ENCODE measurements at regions not wholly inside any gene's neighbourhood (a gene's known extent, or its start where the extent isn't known, plus 50 kb on each side); places are given as distances from the start of the nearest gene placed in this dataset.

DNA sequence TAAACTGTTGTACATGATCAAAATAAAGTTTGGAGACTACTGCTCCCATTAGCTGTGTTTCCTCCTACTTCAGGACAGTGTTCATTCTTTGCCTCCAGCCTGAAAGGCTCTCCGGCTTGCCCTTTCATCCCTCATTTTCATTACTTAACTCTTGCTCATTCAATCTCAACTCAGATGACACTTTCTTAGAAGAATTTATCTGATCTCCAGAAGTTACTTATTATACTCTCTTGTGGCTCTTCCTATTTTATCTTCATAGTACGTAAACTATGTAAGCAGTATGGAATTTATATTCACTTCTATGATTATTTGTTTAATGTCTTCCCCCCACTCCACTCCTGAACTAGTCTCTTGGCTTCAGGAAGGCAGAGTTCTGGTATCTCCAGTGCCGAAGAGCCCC lies 1737.9 kb upstream of the C9orf72 start:
- no peak overlapping the region for H3K4me3 Mint-ChIP-seq
- H3K27ac Mint-ChIP-seq, result no peak overlapping the region
- no peaks in the 10 kb centered on the region for H3K4me1 Mint-ChIP-seq
- Histone ChIP-seq H3K9me3 (ENCODE audit: control insufficient read depth in 2 of 3, low read length in 3 of 3) (no peaks in the 10 kb centered on the region), H3K27ac (ENCODE audit: low read depth, low read length) (no peak overlapping the region), H3K36me3 (ENCODE audit: control insufficient read depth in 2 of 3, insufficient read depth in 3 of 3, low read length in 3 of 3) (no peaks in the 10 kb centered on the region), H3K4me1 (ENCODE audit: control insufficient read depth in 2 of 2, insufficient read depth in 2 of 2, low read length in 2 of 2) (no peaks in the 10 kb centered on the region), H3K27me3 (ENCODE audit: control insufficient read depth in 2 of 2, insufficient read depth in 2 of 2, low read length in 2 of 2) (no peaks in the 10 kb centered on the region), H3K4me3 (ENCODE audit: low read length) (no peak overlapping the region)
- intact Hi-C loops (cut with micrococcal nuclease), result no loop called here
- CTCF ChIA-PET, result no interaction called here
- POLR2A ChIA-PET, result no interaction called here
- no peak for DNase-seq
- peaks cover 0 to 6% (median 2%) of the 10 kb centered on the region in 11 donors for H3K9me3 Mint-ChIP-seq
- H3K27me3 Mint-ChIP-seq, result no peaks in the 10 kb centered on the region
- no peak for ATAC-seq
- H3K36me3 Mint-ChIP-seq, result no peaks in the 10 kb centered on the region

DNA sequence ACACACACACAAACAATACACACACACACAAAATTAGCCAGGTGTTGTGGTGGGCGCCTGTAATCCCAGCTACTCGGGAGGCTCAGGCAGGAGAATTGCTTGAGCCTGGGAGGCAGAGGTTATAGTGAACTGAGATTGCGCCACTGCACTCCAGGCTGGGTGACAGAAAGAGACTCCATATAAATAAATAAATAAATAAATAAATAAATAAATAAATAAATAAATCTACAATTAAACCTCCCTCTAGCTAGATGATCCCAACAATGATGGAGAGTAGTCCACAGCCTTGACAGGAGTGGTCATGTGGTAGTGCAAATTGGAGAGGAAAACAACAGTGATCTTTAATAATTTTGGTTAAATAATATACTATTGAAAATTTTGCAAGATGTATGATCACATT lies 1739.0 kb upstream of the C9orf72 start:
- Histone ChIP-seq H3K27me3 (ENCODE audit: control insufficient read depth in 2 of 2, insufficient read depth in 2 of 2, low read length in 2 of 2) (no peaks in the 10 kb centered on the region), H3K4me1 (ENCODE audit: control insufficient read depth in 2 of 2, insufficient read depth in 2 of 2, low read length in 2 of 2) (no peaks in the 10 kb centered on the region), H3K36me3 (ENCODE audit: control insufficient read depth in 2 of 3, insufficient read depth in 3 of 3, low read length in 3 of 3) (no peaks in the 10 kb centered on the region), H3K9me3 (ENCODE audit: control insufficient read depth in 2 of 3, low read length in 3 of 3) (no peaks in the 10 kb centered on the region), H3K4me3 (ENCODE audit: low read length) (no peak overlapping the region), H3K27ac (ENCODE audit: low read depth, low read length) (no peak overlapping the region)
- no peak for ATAC-seq
- H3K27ac Mint-ChIP-seq, result no peak overlapping the region
- no peaks in the 10 kb centered on the region for H3K27me3 Mint-ChIP-seq
- CTCF ChIA-PET, result no interaction called here
- peaks cover 0 to 7% (median 2%) of the 10 kb centered on the region in 11 donors for H3K9me3 Mint-ChIP-seq
- no peak for DNase-seq
- H3K4me3 Mint-ChIP-seq, result no peak overlapping the region
- H3K36me3 Mint-ChIP-seq, result no peaks in the 10 kb centered on the region
- intact Hi-C loops (cut with micrococcal nuclease), result no loop called here
- no peaks in the 10 kb centered on the region for H3K4me1 Mint-ChIP-seq
- POLR2A ChIA-PET, result no interaction called here

DNA sequence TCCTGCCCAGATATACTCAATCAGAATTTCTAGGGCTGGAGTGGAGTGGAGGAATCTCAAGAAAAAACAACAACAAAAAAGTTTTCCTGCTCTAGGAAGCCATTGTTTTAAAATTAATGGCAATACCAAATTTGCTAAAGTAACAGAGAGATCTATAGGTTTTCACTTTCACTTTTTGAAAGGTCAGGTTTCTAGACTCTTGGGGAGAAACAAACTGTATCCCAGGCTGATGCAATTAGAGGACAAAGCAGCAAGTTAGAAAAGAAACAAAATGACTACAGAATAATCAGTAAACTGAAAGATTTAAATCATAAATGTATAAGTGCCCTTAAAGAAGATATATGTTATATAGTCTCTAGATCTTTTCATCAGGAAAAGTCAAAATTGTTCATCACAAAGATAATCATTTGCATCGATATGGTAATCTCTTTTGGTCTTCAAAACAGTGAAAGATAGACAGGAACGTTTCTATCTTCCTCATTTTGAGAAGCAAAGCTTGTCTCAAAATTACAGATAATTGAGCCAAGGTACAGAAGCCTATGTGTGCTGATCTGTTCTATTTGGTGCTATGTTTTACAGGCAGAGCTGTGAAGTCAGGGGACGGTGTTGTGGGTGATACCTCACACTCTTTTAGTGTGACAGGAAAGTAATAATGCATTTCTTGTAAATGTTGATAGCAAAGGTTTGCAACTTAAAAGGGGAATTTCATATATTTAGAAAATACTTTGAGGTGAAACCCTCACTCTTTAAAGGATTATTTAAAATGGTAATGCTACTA lies 1746.6 kb upstream of the C9orf72 start:
- H3K27me3 Mint-ChIP-seq, result no peaks in the 10 kb centered on the region
- no peak overlapping the region for H3K27ac ChIP-seq (ENCODE audit: low read depth, low read length)
- no peaks in the 10 kb centered on the region for H3K4me1 Mint-ChIP-seq
- H3K36me3 ChIP-seq (ENCODE audit: control insufficient read depth in 2 of 3, insufficient read depth in 3 of 3, low read length in 3 of 3), result no peaks in the 10 kb centered on the region
- H3K4me3 ChIP-seq (ENCODE audit: low read length), result no peak overlapping the region
- CTCF ChIA-PET, result no interaction called here
- H3K9me3 ChIP-seq (ENCODE audit: control insufficient read depth in 2 of 3, low read length in 3 of 3), result no peaks in the 10 kb centered on the region
- DNase-seq, result no peak
- no peaks in the 10 kb centered on the region for H3K36me3 Mint-ChIP-seq
- H3K4me1 ChIP-seq (ENCODE audit: control insufficient read depth in 2 of 2, insufficient read depth in 2 of 2, low read length in 2 of 2), result no peaks in the 10 kb centered on the region
- no peak overlapping the region for H3K27ac Mint-ChIP-seq
- H3K27me3 ChIP-seq (ENCODE audit: control insufficient read depth in 2 of 2, insufficient read depth in 2 of 2, low read length in 2 of 2), result no peaks in the 10 kb centered on the region
- H3K9me3 Mint-ChIP-seq, result peaks cover 0 to 16% (median 3%) of the 10 kb centered on the region in 11 donors
- POLR2A ChIA-PET, result no interaction called here
- intact Hi-C loops (cut with micrococcal nuclease), result no loop called here
- ATAC-seq, result peak; percentile 44
- H3K4me3 Mint-ChIP-seq, result no peak overlapping the region

DNA sequence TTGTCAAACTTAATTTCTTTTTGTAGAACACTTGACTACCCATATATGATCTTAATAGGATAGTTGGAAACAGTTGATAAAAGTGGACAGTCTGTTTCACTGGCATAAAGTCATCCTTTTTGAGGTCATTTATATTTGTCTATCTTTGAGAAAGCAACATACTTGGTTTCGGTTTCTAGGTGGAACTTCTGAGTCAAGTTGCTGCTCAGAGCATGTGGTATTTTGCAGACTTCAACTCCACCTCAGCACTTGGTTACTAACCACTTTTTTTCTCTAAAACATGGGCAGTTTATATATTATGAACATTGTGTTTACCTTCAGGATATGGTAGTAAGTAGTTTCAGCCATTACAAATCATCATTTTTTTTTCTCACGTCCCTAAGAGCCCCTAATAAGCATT lies 1749.0 kb upstream of the C9orf72 start:
- H3K27ac Mint-ChIP-seq, result peak overlapping the region in 1 of 9 donors; percentile 24
- Histone ChIP-seq H3K27me3 (ENCODE audit: control insufficient read depth in 2 of 2, insufficient read depth in 2 of 2, low read length in 2 of 2) (no peaks in the 10 kb centered on the region), H3K36me3 (ENCODE audit: control insufficient read depth in 2 of 3, insufficient read depth in 3 of 3, low read length in 3 of 3) (no peaks in the 10 kb centered on the region), H3K27ac (ENCODE audit: low read depth, low read length) (no peak overlapping the region), H3K9me3 (ENCODE audit: control insufficient read depth in 2 of 3, low read length in 3 of 3) (no peaks in the 10 kb centered on the region), H3K4me3 (ENCODE audit: low read length) (no peak overlapping the region), H3K4me1 (ENCODE audit: control insufficient read depth in 2 of 2, insufficient read depth in 2 of 2, low read length in 2 of 2) (no peaks in the 10 kb centered on the region)
- H3K4me1 Mint-ChIP-seq, result no peaks in the 10 kb centered on the region
- H3K9me3 Mint-ChIP-seq, result peaks cover 0 to 10% (median 3%) of the 10 kb centered on the region in 11 donors
- ATAC-seq (no peak), DNase-seq (no peak)
- CTCF ChIA-PET, result no interaction called here
- intact Hi-C loops (cut with micrococcal nuclease), result no loop called here
- H3K27me3 Mint-ChIP-seq, result no peaks in the 10 kb centered on the region
- no peak overlapping the region for H3K4me3 Mint-ChIP-seq
- POLR2A ChIA-PET, result no interaction called here
- H3K36me3 Mint-ChIP-seq, result no peaks in the 10 kb centered on the region

DNA sequence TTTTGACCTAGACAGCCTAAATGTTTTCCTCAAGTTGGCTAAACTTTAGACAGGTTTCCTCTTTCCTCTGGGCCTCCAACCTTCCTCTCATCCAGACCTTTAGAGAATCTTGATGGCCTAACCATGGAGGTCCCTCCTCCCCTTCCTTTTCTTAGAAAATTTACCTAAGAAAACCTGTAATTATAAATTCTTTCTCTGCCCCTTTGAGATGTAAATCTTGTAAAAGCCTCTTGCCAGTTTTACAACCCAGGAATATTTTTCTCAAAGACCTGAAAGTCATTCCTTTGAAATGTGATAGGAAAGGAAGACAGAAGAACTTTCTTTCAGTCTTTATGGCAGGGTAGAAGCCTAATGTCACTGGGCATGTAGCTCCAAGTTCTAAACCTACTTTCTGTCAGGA lies 1752.6 kb upstream of the C9orf72 start:
- ATAC-seq, result no peak
- no peaks in the 10 kb centered on the region for H3K4me1 Mint-ChIP-seq

DNA sequence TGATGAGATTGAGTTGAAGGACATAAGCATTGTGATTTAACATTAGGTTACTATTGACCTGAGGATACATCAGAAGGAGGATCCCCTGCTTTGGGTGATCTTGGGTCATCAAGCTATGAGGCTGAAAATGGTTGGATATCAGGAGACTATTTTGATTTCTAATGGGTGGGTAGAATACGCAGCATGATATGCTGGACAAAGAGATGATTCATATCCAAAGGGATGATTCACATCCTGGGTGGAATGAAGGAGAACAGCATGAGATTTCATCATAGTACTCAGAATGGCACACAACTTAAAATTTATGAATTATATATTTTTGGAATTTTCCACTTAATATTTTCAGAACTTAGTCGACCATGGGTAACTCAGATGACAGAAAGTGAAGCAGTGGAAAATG lies 1759.5 kb upstream of the C9orf72 start:
- ChIA-PET POLR2A (no interaction called here), CTCF (interaction anchor here (1.1 kb wide), 1 partner anchor 15 kb away, joined by 3 read pairs; no protein-coding TSS in a partner anchor)
- no peaks in the 10 kb centered on the region for H3K4me1 Mint-ChIP-seq
- no peaks in the 10 kb centered on the region for H3K9me3 ChIP-seq (ENCODE audit: control insufficient read depth in 2 of 3, low read length in 3 of 3)
- H3K4me1 ChIP-seq (ENCODE audit: control insufficient read depth in 2 of 2, insufficient read depth in 2 of 2, low read length in 2 of 2), result no peaks in the 10 kb centered on the region
- no peaks in the 10 kb centered on the region for H3K27me3 ChIP-seq (ENCODE audit: control insufficient read depth in 2 of 2, insufficient read depth in 2 of 2, low read length in 2 of 2)
- peaks cover 0 to 3% (median 0%) of the 10 kb centered on the region in 5 donors for H3K36me3 Mint-ChIP-seq
- no peaks in the 10 kb centered on the region for H3K36me3 ChIP-seq (ENCODE audit: control insufficient read depth in 2 of 3, insufficient read depth in 3 of 3, low read length in 3 of 3)
- no peak overlapping the region for H3K27ac Mint-ChIP-seq
- intact Hi-C loops (cut with micrococcal nuclease), result no loop called here
- peaks cover 0 to 8% (median 2%) of the 10 kb centered on the region in 11 donors for H3K9me3 Mint-ChIP-seq
- DNase-seq (no peak), ATAC-seq (no peak)
- H3K4me3 Mint-ChIP-seq, result no peak overlapping the region
- H3K4me3 ChIP-seq (ENCODE audit: low read length), result no peak overlapping the region
- no peak overlapping the region for H3K27ac ChIP-seq (ENCODE audit: low read depth, low read length)
- no peaks in the 10 kb centered on the region for H3K27me3 Mint-ChIP-seq

More for the DNA sequence above, 1752.6 kb upstream of the C9orf72 start:
- no peak overlapping the region for H3K27ac ChIP-seq (ENCODE audit: low read depth, low read length)
- DNase-seq, result no peak
- peaks cover 0 to under 1% (median 0%) of the 10 kb centered on the region in 5 donors for H3K36me3 Mint-ChIP-seq
- H3K9me3 ChIP-seq (ENCODE audit: control insufficient read depth in 2 of 3, low read length in 3 of 3), result no peaks in the 10 kb centered on the region
- no peaks in the 10 kb centered on the region for H3K36me3 ChIP-seq (ENCODE audit: control insufficient read depth in 2 of 3, insufficient read depth in 3 of 3, low read length in 3 of 3)
- no peaks in the 10 kb centered on the region for H3K27me3 Mint-ChIP-seq
- H3K4me1 ChIP-seq (ENCODE audit: control insufficient read depth in 2 of 2, insufficient read depth in 2 of 2, low read length in 2 of 2), result no peaks in the 10 kb centered on the region
- intact Hi-C loops (cut with micrococcal nuclease), result no loop called here
- POLR2A ChIA-PET, result no interaction called here
- no peak overlapping the region for H3K27ac Mint-ChIP-seq
- H3K4me3 Mint-ChIP-seq, result no peak overlapping the region
- H3K4me3 ChIP-seq (ENCODE audit: low read length), result no peak overlapping the region
- H3K9me3 Mint-ChIP-seq, result peaks cover 0 to 12% (median 4%) of the 10 kb centered on the region in 11 donors
- CTCF ChIA-PET, result no interaction called here
- H3K27me3 ChIP-seq (ENCODE audit: control insufficient read depth in 2 of 2, insufficient read depth in 2 of 2, low read length in 2 of 2), result no peaks in the 10 kb centered on the region

DNA sequence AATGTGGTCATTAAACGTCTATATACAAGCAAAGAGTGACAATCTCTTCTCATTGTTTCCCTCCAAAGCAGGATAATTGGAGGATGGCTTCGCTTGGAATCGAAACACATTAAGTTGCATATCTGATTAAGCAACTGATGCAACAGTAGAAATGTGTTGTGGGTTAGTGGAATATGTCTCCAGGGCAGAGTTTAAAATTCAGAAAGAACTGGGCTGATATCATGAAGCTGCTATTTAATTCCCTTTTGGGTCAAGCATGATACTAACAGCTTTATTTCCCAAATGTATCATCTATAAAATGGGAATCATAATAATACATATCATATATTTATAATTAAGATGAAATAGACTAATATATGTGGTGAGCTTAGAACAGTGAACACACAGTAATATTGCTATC lies 1763.0 kb upstream of the C9orf72 start:
- POLR2A ChIA-PET, result no interaction called here
- DNase-seq, result no peak
- no peaks in the 10 kb centered on the region for H3K27me3 ChIP-seq (ENCODE audit: control insufficient read depth in 2 of 2, insufficient read depth in 2 of 2, low read length in 2 of 2)
- ATAC-seq, result no peak
- no peak overlapping the region for H3K27ac ChIP-seq (ENCODE audit: low read depth, low read length)
- H3K27ac Mint-ChIP-seq, result no peak overlapping the region
- H3K4me3 Mint-ChIP-seq, result no peak overlapping the region
- no peaks in the 10 kb centered on the region for H3K4me1 ChIP-seq (ENCODE audit: control insufficient read depth in 2 of 2, insufficient read depth in 2 of 2, low read length in 2 of 2)
- no peaks in the 10 kb centered on the region for H3K4me1 Mint-ChIP-seq
- intact Hi-C loops (cut with micrococcal nuclease), result no loop called here
- H3K4me3 ChIP-seq (ENCODE audit: low read length), result no peak overlapping the region
- CTCF ChIA-PET, result no interaction called here
- H3K36me3 Mint-ChIP-seq, result no peaks in the 10 kb centered on the region
- H3K27me3 Mint-ChIP-seq, result no peaks in the 10 kb centered on the region
- H3K9me3 ChIP-seq (ENCODE audit: control insufficient read depth in 2 of 3, low read length in 3 of 3), result no peaks in the 10 kb centered on the region
- H3K9me3 Mint-ChIP-seq, result peaks cover 0 to 6% (median 0%) of the 10 kb centered on the region in 11 donors
- no peaks in the 10 kb centered on the region for H3K36me3 ChIP-seq (ENCODE audit: control insufficient read depth in 2 of 3, insufficient read depth in 3 of 3, low read length in 3 of 3)
